RPMI7951 (cell line): ENCODE measurements at regions not wholly inside any gene's neighbourhood (a gene's known extent, or its start where the extent isn't known, plus 50 kb on each side); places are given as distances from the start of the nearest gene placed in this dataset.
"Not testable (repeated sequence)": the region's sequence is repeated elsewhere in the genome, so short reads cannot be mapped to it uniquely, and the experiment has no call there.

Experiments
- DNase-seq: peaks from one replicate; pipeline ENCODE4 v3.0.0-alpha.2; 2012; ENCODE audit warnings: low read depth

- no peak for DNase-seq
Measured at GRCh38 chr5:106019261-106019660, 1651.5 kb downstream of the EFNA5 start.

DNA sequence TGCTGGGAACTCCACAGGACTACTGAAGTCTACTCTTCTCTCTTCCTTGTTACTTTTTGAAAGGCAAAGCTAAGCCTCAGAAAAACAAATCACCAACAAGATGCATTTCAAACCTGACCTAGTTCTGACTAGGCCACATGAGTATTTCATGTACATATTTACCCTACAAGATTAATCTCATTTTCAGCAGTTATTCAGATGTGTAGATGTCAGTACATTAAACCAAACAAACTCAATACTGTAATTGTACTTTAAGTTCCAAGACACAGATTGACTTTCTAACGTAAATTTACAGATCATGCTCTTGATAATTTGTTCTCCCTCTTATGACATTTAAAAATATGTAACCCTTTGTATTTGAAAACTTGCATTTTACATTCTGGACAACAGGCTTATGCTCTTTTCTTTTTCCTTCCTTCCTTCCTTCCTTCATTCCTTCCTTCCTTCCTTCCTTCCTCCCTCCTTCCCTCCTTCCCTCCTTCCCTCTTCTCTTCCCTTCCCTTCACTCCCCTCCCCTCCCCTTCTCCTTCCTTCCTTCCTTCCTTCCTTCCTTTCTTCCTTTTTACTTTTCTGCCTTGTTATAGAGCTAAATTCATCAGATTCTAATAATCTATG is 1653.4 kb downstream of the EFNA5 start:
- no peak for DNase-seq

- no peak for DNase-seq
Measured at GRCh38 chr5:106014262-106014661, 1656.5 kb downstream of the EFNA5 start.

DNA sequence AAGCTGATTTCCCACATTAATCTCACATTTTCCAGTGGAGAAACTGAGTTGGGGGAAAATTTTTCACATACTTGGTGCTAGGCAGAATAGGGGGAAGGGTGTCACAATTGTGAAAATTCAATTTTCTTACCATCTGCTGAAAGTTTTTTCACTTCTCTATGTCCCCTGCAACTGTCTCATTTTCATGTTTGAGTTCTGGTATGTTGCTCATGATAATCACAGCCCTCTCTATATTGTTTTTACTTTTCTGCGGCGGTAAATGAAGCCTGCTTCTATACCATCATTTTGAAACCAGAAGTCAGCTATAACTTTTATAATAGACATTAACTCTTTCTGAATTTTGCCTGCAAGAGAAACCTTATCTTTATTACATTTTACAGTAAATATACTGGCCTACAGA is 1664.5 kb downstream of the EFNA5 start:
- no peak for DNase-seq

- DNase-seq = not testable (repeated sequence)
Measured at GRCh38 chr5:105998991-105999390, 1671.7 kb downstream of the EFNA5 start.

GRCh38 chr5:105993027-105993426 is 1677.7 kb downstream of the EFNA5 start:
- DNase-seq = no peak

DNA sequence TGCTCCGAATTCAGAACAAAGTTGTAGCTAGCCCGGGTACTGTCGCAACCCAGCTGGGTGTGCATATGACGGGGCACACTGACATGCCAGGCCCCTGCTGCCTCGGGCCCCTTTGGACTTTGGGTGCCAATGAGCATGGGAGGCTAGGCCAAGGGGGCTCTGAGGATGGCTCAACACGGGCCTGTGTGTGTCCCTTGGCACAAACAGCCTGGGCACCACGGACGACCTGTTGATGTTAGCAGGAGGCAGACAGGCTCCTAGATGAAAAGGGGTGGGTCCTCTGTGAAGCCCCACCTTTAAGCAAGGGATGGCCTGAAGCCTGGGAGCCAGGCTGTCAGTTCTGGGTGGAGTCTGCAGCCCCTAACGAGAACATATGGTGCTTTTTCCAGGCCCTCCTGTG is 1688.2 kb downstream of the EFNA5 start:
- DNase-seq = no peak

DNA sequence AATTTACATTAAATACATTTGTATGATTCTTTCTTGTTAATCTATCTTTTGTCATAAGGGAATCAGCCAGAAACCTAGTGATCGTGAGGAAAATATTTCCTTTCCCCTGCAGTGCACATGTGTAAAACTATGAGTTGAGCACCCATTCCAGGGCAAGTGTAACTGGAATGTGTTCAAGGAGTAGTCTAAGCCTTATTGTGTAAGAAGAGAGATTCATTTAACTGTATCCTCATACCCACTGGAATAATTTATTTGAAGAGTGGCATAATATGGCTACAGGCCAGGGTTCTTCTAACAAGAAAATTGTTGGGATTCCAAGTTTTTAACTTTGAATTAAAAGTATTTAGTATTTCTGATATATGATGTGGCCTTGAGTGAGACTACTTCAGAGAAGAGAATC is 1692.7 kb downstream of the EFNA5 start:
- DNase-seq = no peak

GRCh38 chr5:105977163-105977562 is 1693.6 kb downstream of the EFNA5 start:
- no peak for DNase-seq

DNA sequence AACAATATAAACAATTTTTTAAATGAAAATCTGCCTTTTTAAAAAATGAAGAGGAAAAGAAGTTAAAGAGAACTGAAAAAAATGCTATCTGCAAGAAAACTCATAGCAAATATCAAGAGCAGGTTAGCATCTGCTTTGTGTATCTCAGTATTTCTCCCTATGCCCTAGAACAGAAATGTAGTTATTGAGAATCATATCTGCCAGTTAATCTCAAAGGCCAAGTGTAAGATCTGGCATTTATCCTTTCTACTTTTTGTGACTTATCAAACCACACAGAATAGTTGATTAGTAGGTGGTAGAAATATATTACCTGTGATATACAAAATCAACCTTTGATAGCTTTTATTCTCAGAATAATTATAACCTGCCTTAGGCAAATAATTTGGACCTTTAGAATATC is 1699.8 kb downstream of the EFNA5 start:
- DNase-seq = no peak

DNA sequence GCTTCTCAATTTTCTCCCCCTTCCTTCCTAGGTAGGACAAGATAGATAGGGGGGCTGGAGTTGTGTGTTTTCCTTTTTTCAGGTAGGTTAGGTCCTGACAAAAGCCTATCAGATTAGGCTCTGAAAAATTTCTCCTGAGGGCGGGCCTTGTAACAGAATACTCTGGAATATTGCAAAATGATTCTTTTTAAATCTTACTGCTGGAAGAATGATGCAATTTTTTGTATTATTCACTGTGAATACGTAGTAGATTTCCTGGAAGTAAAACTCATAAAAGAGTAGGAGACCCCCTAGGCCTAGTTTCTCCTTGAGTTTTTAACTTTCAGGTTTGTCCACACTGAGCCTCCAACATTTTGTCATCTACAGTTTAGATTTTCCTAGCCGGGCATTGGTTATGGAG is 1701.8 kb downstream of the EFNA5 start:
- DNase-seq = no peak

GRCh38 chr5:105963696-105964255 is 1707.0 kb downstream of the EFNA5 start:
- DNase-seq = no peak

GRCh38 chr5:105961572-105961971 is 1709.2 kb downstream of the EFNA5 start:
- DNase-seq = no peak

- DNase-seq = no peak
Measured at GRCh38 chr5:105956456-105957196, 1714.1 kb downstream of the EFNA5 start.

DNA sequence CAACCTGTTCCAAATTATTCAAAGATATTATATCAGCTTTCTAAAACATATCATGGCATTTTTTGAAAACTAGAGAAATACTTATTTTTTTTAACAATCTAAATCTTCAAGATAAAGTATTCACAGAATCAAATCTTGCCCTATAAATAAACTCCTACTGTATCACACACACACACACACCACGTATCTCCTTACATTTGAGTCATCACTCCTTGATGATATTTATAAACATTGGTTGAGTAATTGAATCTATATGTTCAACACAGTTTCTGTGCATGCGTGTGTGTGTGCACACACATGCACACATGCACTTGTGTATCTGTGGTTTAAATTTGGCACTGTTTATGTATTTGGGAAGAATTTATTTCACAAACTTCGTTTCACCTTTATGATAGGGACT is 1716.4 kb downstream of the EFNA5 start:
- no peak for DNase-seq

- no peak for DNase-seq
Measured at GRCh38 chr5:105953616-105954015, 1717.1 kb downstream of the EFNA5 start.

- no peak for DNase-seq
Measured at GRCh38 chr5:105952875-105953274, 1717.9 kb downstream of the EFNA5 start.

DNA sequence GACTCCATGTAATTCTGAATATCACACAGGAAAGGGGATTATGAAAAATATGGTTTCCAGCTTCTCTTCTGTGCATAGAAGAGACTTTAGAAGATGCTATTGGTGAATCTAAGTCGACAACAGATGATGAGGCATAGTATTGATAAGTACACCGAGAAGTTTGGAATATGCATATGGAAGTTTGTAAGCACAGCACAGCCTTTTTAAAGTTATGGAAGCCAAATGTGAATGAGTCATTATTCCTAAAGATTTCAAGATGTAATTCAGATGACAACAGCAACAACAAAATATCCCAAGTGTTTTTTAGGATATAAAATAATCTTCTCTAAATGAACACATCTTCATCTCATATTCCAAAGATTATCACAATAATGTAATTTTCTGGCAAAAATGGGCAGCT is 1723.3 kb downstream of the EFNA5 start:
- DNase-seq = no peak

- no peak for DNase-seq
Measured at GRCh38 chr5:105945203-105945972, 1725.3 kb downstream of the EFNA5 start.

GRCh38 chr5:105940181-105940580 is 1730.6 kb downstream of the EFNA5 start:
- no peak for DNase-seq

- DNase-seq = no peak
Measured at GRCh38 chr5:105934171-105934570, 1736.6 kb downstream of the EFNA5 start.

- no peak for DNase-seq
Measured at GRCh38 chr5:105931881-105932421, 1738.8 kb downstream of the EFNA5 start.
